ENCODE measurements at regions not wholly inside any gene's neighbourhood (a gene's known extent, or its start where the extent isn't known, plus 50 kb on each side); places are given as distances from the start of the nearest gene placed in this dataset.

DNA sequence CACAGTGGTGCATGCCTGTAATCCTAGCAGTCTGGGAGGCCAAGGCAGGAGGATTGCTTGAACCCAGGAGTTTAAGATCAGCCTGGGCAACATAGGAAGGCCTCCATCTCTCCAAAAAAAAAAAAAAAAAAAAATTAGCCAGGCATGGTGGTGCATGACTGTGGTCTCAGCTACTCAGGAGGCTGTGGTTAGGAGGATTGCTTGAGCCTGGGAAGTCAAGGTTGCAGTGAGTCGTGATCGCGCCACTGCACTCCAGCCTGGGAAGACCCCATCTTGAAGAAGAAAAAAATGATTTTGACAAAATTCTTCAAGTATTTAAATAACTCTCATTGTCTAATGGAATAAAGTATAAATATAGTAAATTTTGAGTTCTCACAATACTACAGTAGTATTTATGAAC, 219.2 kb upstream of the SSTR1 start:
- TF ChIP-seq, protein P1, sequence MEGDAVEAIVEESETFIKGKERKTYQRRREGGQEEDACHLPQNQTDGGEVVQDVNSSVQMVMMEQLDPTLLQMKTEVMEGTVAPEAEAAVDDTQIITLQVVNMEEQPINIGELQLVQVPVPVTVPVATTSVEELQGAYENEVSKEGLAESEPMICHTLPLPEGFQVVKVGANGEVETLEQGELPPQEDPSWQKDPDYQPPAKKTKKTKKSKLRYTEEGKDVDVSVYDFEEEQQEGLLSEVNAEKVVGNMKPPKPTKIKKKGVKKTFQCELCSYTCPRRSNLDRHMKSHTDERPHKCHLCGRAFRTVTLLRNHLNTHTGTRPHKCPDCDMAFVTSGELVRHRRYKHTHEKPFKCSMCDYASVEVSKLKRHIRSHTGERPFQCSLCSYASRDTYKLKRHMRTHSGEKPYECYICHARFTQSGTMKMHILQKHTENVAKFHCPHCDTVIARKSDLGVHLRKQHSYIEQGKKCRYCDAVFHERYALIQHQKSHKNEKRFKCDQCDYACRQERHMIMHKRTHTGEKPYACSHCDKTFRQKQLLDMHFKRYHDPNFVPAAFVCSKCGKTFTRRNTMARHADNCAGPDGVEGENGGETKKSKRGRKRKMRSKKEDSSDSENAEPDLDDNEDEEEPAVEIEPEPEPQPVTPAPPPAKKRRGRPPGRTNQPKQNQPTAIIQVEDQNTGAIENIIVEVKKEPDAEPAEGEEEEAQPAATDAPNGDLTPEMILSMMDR (IDR thresholded peaks at IDR 0.05): no peak
- no peak for TF ChIP-seq POLR2A (IDR thresholded peaks at IDR 0.05)
